ENCODE measurements at regions not wholly inside any gene's neighbourhood (a gene's known extent, or its start where the extent isn't known, plus 50 kb on each side); places are given as distances from the start of the nearest gene placed in this dataset.

DNA sequence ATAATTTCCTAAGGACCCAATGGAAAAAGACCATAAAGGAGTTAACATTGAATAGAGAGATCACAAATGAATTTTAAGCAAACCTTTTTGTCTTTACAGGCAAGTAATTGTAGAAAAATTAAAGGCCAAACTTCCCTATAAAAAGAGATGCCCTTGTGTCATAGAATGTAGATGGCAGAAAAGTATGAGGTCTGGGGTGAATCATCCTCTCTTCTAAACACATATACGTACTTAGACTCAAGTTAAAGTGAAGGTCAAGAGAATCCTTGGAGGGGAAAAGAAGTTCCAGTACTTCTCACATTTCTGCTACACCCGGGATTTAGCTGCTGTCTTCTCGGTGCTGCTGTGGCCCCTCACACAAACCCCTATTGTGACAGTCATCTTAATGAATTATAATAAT is 116.2 kb upstream of the ARID2 start (continued):
- TF ChIP-seq PAX8 (CRISPR knock-in tag; IDR thresholded peaks at IDR 0.05; ENCODE audit: borderline replicate concordance): no peak

DNA sequence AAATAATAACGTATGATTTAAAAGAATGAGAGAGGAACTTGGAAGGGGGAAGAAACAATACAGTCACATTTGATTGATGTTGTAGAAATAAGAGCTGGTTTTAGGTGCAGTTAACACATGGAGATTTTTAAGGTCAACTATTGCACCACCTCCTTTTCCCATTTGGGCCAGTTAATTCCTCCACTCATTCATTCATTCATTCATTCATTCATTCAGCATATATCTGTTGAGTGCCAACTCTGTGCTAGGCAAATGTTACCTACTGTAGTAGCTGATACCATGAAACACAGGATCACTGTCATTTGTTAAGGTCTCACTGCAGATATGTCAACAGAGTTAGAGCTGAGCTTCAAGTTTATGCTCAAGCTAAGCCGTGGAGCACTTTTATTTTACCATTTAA is 115.7 kb upstream of the ARID2 start:
- BruUV-seq (replicated peaks): no TSS peak
- intact Hi-C loops (cut with micrococcal nuclease; ENCODE audit: unreplicated experiment) (no loop called here), in situ Hi-C loops (cut with HindIII; ENCODE audit: extremely low pct_ligation_motif_present, low pct_unique_long_range_greater_than_20kb) (no loop called here)
- 8% methylated on average over 2 of the region's 2 CpGs for WGBS (ENCODE audit: low lambda C conversion rate)
- Histone ChIP-seq H3K4me2 (ENCODE audit: low read depth, low read length) (no peak overlapping the region), H3K79me2 (ENCODE audit: insufficient read depth, low read length) (no peaks in the 10 kb centered on the region), H3K4me3 (replicated peaks in 1 of 3; ENCODE audit: insufficient read depth in 1 of 3, low read depth in 2 of 3, low read length in 3 of 3) (no peak overlapping the region), H2AFZ (ENCODE audit: low read length) (no peak overlapping the region), H3K36me3 (replicated peaks in 1 of 2; ENCODE audit: control insufficient read depth in 1 of 2, insufficient read depth in 2 of 2, low read length in 2 of 2) (no peaks in the 10 kb centered on the region), H3K4me1 (ENCODE audit: insufficient read depth, low read length) (no peaks in the 10 kb centered on the region), H4K20me1 (ENCODE audit: insufficient read depth, low read length) (no peaks in the 10 kb centered on the region), H3K9ac (ENCODE audit: insufficient read depth, low read depth, low read length) (no peak overlapping the region), H3K27ac (ENCODE audit: extremely low read length, insufficient read depth, low read length) (no peak overlapping the region), H3K9me3 (ENCODE audit: low read length) (no peaks in the 10 kb centered on the region), H3K27me3 (ENCODE audit: control insufficient read depth in 1 of 2, insufficient read depth in 2 of 2, low read length in 2 of 2) (0 out of 5 replicates have a peak, but pooled peaks cover 0 to 11% of the 10 kb centered on the region in 2 experiments)
- ChIA-PET CTCF (ENCODE audit: low intra/inter-chr PET ratio, low total read pairs) (no interaction called here), POLR2A (no interaction called here)
- TF ChIP-seq THYN1 (CRISPR knock-in tag; IDR thresholded peaks at IDR 0.05; ENCODE audit: borderline replicate concordance, low read depth): no peak
- TF ChIP-seq POLR2A (IDR thresholded peaks at IDR 0.05; ENCODE audit: insufficient read depth in 1 of 2, low read depth in 2 of 2, low read length in 2 of 2): no peak
- TF ChIP-seq ZNF83 (CRISPR knock-in tag; IDR thresholded peaks at IDR 0.05; ENCODE audit: borderline replicate concordance): no peak
- TF ChIP-seq SNAPC2 (CRISPR knock-in tag; IDR thresholded peaks at IDR 0.05): no peak
- no peak for TF ChIP-seq MATR3 (CRISPR knock-in tag; IDR thresholded peaks at IDR 0.05)
- TF ChIP-seq, protein P1, sequence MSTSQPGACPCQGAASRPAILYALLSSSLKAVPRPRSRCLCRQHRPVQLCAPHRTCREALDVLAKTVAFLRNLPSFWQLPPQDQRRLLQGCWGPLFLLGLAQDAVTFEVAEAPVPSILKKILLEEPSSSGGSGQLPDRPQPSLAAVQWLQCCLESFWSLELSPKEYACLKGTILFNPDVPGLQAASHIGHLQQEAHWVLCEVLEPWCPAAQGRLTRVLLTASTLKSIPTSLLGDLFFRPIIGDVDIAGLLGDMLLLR (CRISPR knock-in tag; IDR thresholded peaks at IDR 0.05): no peak
- no peak for TF ChIP-seq KAT2B (IDR thresholded peaks at IDR 0.05; ENCODE audit: borderline replicate concordance, low read depth, low read length)
- TF ChIP-seq, protein P2, sequence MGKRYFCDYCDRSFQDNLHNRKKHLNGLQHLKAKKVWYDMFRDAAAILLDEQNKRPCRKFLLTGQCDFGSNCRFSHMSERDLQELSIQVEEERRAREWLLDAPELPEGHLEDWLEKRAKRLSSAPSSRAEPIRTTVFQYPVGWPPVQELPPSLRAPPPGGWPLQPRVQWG (CRISPR knock-in tag; IDR thresholded peaks at IDR 0.05; ENCODE audit: borderline replicate concordance, low read depth): no peak
- TF ChIP-seq ZNF335 (CRISPR knock-in tag; IDR thresholded peaks at IDR 0.05): no peak
- TF ChIP-seq DNMT1 (CRISPR knock-in tag; IDR thresholded peaks at IDR 0.05): no peak
- TF ChIP-seq, protein P3, sequence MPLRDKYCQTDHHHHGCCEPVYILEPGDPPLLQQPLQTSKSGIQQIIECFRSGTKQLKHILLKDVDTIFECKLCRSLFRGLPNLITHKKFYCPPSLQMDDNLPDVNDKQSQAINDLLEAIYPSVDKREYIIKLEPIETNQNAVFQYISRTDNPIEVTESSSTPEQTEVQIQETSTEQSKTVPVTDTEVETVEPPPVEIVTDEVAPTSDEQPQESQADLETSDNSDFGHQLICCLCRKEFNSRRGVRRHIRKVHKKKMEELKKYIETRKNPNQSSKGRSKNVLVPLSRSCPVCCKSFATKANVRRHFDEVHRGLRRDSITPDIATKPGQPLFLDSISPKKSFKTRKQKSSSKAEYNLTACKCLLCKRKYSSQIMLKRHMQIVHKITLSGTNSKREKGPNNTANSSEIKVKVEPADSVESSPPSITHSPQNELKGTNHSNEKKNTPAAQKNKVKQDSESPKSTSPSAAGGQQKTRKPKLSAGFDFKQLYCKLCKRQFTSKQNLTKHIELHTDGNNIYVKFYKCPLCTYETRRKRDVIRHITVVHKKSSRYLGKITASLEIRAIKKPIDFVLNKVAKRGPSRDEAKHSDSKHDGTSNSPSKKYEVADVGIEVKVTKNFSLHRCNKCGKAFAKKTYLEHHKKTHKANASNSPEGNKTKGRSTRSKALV (CRISPR knock-in tag; IDR thresholded peaks at IDR 0.05): no peak
- DNase-seq (ENCODE audit: low spot score) (no peak), ATAC-seq (no peak), FAIRE-seq (no peak)
